ENCODE measurements at regions not wholly inside any gene's neighbourhood (a gene's known extent, or its start where the extent isn't known, plus 50 kb on each side); places are given as distances from the start of the nearest gene placed in this dataset.
"Not testable (repeated sequence)": the region's sequence is repeated elsewhere in the genome, so short reads cannot be mapped to it uniquely, and the experiment has no call there.

DNA sequence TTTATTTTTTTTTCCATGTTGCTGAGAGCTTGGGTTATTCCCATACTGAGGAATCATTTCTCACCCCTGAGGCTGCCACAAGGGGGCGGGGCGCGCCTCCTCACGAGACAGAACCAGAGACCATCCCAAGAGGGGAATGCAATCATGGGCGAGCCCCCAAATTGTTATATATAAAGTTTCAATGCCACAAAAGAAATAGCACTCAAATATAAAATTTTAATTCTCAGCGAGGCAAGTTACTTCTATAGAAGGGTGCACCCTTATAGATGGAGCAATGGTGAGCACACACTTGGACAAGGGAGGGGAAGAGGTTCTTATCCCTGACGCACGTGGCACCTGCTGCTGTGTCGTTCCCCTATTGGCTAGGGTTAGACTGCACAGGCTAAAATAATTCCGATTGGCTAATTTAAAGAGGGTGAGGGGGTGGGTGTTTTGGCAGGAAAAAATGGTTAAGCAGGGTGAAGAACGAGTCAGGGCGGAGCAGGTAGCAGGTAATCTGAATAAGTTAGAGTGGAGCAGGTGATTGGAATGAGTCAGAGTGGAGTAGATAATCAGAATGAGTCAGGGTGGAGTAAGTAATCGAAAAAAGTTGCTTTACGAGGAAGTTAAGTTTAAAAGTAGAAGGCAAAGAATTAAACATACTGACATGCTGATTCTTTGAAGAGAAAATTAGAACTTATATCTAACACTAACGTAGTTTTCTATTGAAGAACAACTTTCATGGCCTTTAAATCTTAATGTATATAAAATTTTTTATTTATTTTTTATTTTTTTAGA lies 177.5 kb downstream of the MTCL1 start:
- peak; percentile 70 for DNase-seq

DNA sequence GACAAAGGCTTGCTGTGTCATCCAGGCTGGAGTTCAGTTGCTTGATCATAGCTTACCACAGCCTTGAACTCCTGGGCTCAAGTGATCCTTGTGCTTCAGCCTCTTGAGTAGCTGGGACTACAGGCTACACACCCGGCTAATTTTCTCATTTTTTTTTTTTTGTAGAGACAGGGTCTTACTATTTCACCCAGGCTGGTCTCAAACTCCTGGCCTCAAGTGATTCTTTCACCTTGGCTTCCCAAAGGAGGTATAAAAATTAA lies 178.0 kb downstream of the MTCL1 start:
- no peak for DNase-seq

GRCh38 chr18:8887877-8888276 lies 182.5 kb downstream of the MTCL1 start:
- not testable (repeated sequence) for DNase-seq

GRCh38 chr18:8889489-8889888 lies 184.1 kb downstream of the MTCL1 start:
- DNase-seq: no peak

- not testable (repeated sequence) for DNase-seq
Observed at GRCh38 chr18:8890503-8890902, 185.1 kb downstream of the MTCL1 start.

DNA sequence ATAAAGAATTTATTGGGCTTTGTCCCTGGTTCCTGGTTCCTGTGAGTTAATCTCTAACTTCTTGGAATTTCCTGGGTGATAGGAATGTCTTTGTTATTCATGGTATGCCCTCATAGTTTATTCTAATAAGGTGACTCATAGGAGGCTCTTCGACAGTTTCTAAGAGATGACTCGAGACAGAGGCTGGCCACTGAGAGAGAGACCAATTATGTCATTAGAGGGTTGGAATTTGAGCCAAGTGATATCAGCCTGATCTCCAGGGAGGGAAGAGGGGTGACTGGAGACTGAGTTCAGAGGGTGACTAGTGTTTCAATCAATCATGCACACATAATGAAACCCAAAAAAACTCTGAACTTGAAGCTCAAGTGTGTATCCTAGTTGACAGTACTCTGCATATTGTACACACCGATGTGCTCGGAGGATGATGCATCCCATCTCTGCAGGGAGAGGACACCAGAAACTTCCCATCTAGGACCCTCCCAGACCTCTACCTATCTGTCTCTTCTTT lies 185.7 kb downstream of the MTCL1 start:
- DNase-seq: peak; percentile 83

- DNase-seq: no peak
Observed at GRCh38 chr18:8893221-8893620, 187.9 kb downstream of the MTCL1 start.

DNA sequence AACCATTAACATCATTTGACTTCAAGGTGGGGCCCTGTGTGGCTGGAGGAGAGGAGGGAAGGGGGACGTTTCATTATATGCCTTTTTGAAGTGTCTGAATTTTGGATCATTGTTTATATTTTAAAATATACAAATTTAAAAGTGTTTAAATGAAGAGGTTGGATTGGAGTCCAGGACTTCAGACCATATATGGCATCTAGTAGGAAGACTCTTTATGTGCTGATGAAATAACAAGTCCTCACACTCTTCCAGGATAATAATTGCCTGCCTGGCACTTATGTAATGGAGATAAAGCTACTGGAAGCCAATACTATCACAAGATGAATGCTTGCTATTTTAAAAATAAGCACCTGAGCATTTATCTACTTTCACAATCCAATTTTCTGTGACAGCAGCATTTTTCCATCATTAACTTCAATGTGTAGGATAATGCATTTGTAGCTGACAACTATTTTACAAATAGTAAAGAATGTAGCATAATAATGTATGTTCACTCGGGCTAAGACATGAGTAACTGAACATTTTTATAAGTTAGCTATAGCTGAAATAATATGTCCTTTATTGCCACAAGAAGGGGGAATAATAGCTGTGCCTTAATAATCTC lies 188.4 kb downstream of the MTCL1 start:
- no peak for DNase-seq

DNA sequence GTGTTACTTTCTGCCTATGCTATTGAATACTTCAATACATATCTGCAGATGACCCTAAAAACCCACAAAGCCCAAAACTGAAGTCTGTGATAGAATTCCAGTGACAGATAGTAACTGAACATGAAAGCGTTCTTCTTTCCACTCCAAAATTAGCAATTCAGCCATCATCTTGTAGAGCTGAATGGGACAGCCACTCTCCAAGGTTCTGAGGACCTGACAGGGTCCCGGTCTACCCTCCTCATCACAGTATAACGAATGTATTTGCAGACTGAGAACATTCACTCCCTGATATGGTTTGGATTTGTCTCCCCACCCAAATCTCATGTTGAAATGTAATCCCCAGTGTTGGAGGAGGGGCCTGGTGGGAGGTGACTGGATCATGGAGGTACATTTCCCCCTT lies 189.5 kb downstream of the MTCL1 start:
- no peak for DNase-seq

GRCh38 chr18:8895341-8895740 lies 190.0 kb downstream of the MTCL1 start:
- no peak for DNase-seq

- no peak for DNase-seq
Observed at GRCh38 chr18:8895987-8896619, 190.7 kb downstream of the MTCL1 start.

DNA sequence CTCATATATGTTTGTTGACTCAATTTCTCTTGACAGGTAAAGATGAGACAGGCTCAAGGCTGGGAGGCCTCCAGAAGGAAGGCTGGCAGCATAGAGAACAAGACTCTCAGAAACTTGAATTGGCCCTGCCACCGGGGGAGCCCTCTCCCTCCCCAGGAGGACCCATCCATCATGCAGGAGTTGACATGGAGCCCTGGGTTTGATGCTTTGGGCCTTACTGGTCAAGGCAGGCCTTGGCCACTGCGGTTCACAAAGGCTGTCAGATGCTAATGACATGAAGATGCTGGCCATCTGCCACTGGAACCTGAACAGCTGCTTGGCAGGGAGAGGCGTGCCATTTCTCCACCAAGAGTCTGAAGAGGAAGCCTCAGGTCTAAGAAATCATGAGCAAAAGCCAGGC lies 193.6 kb downstream of the MTCL1 start:
- DNase-seq: peak; percentile 19

DNA sequence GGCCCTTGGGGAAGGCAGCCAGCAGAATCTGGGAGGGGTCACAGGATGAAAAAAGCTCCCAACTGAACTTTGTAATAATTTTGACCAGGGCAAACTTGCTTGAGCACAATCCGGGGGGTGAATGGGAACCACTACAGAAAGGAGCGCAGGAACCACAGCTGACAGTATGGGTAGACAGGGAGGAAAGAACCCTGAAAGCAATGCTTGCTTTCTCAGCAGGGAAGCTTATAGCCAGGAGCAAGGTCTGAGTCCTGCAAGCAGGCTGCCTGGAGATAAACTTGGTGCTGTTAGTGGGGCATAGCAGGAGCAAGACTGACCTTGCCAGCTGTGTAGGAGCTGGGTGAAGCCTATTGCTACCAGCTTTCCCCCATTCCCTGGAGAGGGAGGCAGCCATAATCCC lies 195.2 kb downstream of the MTCL1 start:
- DNase-seq: no peak

DNA sequence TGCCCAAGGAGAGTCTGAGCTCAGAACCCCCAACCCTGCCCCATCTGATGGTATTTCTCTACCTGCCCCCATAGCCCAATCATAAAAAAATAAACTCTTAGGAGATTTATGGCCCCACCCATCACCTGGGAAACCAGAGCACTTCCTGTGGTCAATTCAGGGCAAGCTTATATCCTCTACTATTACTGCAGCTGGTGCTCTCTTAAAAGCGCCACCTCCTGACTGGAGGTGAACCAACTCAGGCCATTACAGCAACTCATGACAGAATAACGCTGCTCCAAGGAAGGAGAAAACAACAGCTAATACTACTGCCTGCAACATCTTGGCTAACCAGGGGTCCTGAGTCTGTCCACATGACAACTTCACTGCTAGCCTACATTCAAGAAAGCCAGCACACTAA lies 195.7 kb downstream of the MTCL1 start:
- DNase-seq: no peak

GRCh38 chr18:8904316-8904715 lies 198.2 kb upstream of the NDUFV2 start:
- no peak for DNase-seq

DNA sequence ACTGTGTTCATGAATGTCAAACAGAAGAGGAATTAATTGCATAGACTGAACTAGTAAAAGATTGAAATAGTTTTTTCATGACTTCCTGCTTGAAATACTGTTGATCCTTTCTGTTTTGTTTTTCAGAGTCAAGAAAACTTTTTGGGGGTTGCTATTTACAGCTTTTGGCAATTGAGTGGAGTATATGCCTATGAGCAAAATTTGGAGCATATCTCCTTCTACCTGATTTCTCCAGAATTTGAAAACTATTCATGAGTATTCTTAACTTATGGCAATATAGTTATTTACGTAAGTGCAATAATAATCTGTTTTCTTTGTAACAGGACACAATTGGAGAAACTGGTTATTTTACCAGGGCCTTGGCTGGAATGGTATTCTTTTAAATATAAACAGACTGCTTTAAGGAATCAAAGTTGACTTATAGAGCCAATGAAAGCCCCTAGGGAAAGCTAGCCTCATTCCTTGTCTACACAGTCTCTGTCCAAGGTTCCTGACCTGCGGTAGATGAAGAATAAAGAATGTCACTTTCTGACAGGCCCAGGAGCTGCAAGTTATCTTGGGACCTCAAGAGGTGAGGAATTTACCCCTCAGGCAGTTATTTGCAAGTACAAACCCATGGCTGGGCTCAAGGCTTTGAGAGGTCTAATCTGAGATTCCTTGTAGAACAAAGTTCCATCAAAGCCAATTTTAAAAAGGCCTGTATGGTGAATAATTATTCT lies 193.5 kb upstream of the NDUFV2 start:
- DNase-seq: no peak

GRCh38 chr18:8910186-8910822 lies 192.2 kb upstream of the NDUFV2 start:
- DNase-seq: no peak

DNA sequence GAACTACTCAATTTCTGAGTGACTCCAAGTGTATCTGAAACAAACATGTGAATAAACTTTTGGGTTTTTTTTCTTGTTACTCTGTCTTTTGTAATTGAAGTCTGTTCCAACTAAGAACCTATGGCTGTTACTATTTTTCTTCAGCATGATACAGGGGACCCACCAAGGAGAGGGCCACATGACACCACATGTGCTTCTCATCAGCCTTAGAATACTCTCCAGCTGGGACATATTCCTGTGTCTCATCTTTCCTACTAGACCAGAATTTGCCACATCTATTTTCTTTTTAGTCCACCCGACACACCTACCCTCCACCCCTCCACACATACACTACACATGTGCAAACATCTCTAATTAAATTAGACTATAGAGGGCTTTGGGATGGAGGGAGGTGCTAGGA lies 191.7 kb upstream of the NDUFV2 start:
- no peak for DNase-seq

DNA sequence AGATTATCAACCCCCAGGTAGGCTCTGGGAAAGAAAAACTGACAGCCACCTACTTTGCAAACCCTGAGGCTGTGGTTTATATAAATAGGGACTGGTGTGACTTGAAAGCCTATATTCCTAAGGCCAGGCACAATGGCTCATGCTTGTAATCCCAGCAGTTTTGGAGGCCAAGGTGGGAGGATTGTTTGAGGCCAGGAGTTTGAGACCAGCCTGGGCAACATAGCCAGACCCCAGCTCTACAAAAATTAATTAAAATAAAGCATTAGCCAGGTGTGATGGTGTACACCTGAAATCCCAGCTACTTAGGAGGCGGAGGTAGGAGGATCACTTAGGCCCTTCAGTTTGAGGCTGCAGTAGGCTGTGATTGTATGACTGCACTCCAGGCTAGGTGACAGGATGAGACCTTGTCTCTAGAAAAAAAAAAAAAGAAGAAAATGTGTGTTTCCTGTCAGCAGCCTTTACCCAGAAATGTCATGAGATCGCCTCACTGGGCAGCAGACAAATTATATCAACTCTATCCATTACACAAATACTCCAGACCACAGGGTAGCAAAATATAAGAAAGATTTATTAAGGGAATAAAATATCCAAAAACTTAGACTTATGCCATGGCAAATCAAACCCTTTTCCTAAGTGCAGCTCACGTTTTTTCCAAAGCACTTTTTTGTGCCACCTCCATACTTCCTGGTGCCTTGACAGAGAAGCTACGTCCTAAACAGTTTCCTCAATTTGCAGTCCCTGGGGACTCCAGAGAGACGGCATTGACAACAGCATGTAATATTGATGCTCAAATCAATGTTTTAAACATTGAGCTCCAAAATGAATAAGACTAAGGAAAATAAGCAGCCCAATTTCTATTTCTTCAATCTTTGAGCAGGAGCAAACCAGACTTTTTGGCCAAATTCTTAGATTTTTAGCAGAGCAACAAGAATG lies 190.8 kb upstream of the NDUFV2 start:
- no peak for DNase-seq

DNA sequence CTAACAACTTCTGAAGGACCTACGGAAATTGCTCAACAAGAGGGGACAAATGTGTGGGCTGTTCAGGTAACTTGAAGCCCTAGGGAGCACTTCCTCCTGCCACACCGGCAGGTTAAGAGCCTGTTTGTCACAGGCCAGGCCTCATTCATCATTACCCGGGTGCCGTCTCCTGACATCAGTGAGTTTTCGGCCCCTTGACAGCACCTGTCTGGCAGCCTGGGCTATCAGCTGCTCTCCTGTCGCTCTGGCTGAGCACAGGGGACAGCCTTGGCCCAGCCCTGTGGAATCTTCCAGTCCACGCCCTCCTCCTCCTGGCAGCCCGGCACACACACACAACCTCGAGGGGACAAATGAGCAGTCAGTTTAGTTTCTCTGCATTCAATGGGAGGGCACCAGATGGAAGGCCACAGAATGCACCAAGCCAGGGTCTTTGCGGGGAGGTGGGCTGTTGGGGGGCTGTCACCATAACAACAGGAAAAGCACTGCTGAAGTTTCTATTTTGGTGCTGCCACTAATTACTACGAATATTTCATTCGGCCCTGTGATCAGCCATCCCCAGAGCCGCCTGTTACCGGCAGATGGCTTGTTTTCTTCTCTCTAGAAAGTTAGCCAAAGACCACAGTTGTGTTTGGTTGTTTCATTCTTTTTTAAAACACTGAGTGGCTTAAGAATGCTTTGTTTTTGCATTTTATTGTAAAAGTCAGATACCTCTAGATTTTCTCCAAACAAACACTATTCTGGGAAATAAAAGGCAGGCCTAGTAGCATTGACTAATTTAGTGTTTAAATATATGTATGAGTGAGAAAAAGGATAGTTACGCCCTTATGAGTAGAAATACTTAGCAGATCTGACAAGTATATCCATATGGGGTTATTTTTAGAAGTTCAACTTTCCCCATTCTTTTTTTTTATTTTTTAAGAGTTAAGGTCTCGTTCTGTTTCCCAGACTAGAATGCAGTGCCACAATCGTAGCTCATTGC lies 189.9 kb upstream of the NDUFV2 start:
- no peak for DNase-seq

All from DMS53 (cell line).